Urinary bladder (tissue), 3 donors: ENCODE measurements at regions not wholly inside any gene's neighbourhood (a gene's known extent, or its start where the extent isn't known, plus 50 kb on each side); places are given as distances from the start of the nearest gene placed in this dataset.

Source experiments
- DNase-seq: peaks from one replicate; pipeline ENCODE4 v3.0.0-alpha.2; 2015; ENCODE audit errors: extremely low spot score
- H3K27ac ChIP-seq: one replicate; pipeline ENCODE4 v1.5.1; 2013; ENCODE audit warnings: low read depth, mild to moderate bottlenecking, moderate library complexity
- H3K36me3 ChIP-seq: one replicate; pipeline ENCODE4 v1.6.1; 2013; ENCODE audit warnings: mild to moderate bottlenecking, moderate library complexity; ENCODE audit not compliant: insufficient read depth
- H3K4me1 ChIP-seq: one replicate; pipeline ENCODE4 v1.6.1; 2013; ENCODE audit warnings: mild to moderate bottlenecking, moderate library complexity; ENCODE audit not compliant: insufficient read depth
- H3K4me3 ChIP-seq: one replicate; pipeline ENCODE4 v1.5.1; 2013; ENCODE audit warnings: low read depth, low read length
- WGBS: extraction: QIAGEN DNeasy Blood & Tissue Kit; methylation state at CpG from one replicate; pipeline ENCODE4 v1.1.7; 2013; 5-methylcytosine and 5-hydroxymethylcytosine counted together
- donor health status: healthy with polysubstance abuse.
- donor health status: healthy.

DNA sequence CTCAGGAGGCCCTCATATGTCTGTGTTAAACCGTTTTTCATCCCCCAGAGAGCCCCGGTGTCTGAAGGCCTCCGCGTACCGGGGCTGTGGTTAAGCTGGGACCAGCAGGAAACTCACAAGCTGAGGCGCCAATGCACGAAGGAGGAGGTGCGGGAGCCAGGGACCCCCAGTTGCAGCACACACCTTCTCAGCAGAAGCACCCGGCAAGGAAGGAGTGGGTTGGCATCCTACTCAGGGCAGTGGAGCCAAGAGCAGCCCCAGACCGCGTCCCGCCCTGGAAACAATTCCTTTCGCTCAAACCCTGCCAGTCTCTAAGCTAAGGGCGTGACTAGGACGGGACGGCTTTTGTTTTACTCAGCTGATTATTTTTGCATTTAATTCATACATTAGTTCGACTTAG, 726.9 kb downstream of the BRD1 start:
- H3K4me1 ChIP-seq = no peaks in the 10 kb centered on the region
- H3K4me3 ChIP-seq = no peak overlapping the region
- WGBS = 63% methylated on average over 17 of the region's 17 CpGs
- DNase-seq = no peak
- H3K36me3 ChIP-seq = no peaks in the 10 kb centered on the region
- H3K27ac ChIP-seq = no peak overlapping the region

DNA sequence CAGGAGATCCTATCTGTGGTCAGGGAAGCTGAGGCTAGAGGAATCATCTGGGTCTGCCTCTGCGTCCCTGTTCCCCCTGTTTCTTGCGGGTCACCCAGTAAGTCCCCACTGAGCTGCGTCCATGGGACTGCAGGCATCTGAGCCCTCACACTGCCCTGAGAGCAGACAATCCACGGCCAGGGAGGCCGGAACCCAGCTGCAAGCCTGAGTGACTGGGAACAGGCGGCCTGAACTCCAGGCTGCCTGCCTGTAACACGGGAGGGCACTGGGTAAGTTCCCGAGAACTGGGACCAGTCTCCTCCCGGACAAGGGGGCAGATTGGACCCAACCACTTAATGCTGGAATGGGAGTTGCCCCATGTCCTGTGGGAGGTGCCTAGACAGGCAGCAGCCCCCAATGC, 727.4 kb downstream of the BRD1 start:
- no peak overlapping the region for H3K27ac ChIP-seq
- H3K36me3 ChIP-seq = no peaks in the 10 kb centered on the region
- no peak overlapping the region for H3K4me3 ChIP-seq
- WGBS = 72% methylated on average over 9 of the region's 9 CpGs
- no peaks in the 10 kb centered on the region for H3K4me1 ChIP-seq
- DNase-seq = no peak

DNA sequence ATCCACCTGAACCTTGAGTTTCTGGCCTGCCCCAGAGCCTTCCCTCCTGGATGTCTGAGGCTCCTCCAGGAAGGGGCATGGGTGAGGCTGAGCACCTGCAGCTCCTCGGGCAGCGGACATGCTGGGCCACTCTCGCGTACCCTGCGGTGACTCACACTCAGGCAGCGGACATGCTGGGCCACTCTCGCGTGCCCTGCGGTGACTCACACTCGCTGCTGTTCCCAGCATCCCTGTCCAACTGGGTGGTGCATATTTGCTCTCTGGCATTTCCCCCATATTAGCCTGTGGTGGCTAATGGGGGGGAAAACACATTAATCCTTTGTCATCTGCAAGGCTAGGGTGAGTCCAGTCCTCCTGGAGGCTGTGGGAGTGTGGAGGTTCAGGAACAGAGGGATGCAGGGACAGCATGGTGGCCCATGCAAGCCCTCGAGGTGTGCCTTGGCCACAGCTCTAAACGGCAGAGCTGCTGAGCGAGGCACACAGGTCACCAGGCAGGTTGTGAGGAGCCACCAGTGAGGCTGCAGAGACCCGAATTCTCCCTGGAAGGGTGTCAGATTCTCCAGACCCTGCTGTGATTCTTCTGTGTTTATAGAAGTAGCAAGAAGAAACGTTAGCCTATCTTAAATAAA, 728.1 kb downstream of the BRD1 start:
- Histone ChIP-seq H3K27ac (no peak overlapping the region), H3K4me3 (no peak overlapping the region), H3K4me1 (no peaks in the 10 kb centered on the region), H3K36me3 (no peaks in the 10 kb centered on the region)
- no peak for DNase-seq
- WGBS = 67% methylated on average over 15 of the region's 15 CpGs

DNA sequence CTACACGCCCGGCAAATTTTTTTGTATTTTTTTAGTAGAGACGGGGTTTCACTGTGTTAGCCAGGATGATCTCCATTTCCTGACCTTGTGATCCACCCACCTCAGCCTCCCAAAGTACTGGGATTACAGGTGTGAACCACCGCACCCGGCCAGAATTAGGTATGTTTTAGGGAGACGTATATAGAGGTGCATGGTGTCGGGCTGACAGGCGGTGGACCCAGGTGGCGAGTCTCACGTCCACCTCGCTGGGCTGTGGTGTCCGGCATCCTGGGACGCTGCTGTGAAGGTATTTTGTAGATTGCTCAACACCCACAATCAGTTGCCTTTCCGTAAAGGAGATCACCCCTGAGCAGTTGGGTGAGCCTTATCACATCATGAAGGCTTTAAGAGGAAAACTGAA, 728.6 kb downstream of the BRD1 start:
- no peaks in the 10 kb centered on the region for H3K36me3 ChIP-seq
- no peak for DNase-seq

DNA sequence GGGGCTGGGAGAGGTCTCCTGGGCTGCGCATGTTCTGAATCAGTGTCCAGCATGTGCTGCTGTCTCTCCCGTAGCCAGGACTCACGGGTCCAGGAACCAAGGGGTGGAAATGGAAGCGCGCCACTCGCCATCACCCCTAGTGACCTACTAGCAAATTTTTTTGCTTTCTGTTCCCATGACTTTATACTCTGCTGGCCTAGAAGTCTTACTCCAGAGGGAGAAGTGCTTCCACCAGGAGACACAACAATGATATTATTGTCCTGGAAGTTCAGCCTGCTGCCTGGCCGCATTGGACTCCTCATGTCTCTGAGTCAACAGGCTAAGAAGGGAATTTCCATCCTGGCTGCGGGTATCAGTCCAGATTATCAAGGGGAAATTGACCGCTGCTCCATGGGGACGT, 729.7 kb downstream of the BRD1 start:
- no peak overlapping the region for H3K4me3 ChIP-seq
- WGBS = 82% methylated on average over 10 of the region's 10 CpGs
- no peak overlapping the region for H3K27ac ChIP-seq
- DNase-seq = no peak
- H3K4me1 ChIP-seq = no peaks in the 10 kb centered on the region
- H3K36me3 ChIP-seq = no peaks in the 10 kb centered on the region

More for the DNA sequence above, 728.6 kb downstream of the BRD1 start:
- Histone ChIP-seq H3K4me1 (no peaks in the 10 kb centered on the region), H3K27ac (no peak overlapping the region), H3K4me3 (no peak overlapping the region)
- 88% methylated on average over 14 of the region's 14 CpGs for WGBS

DNA sequence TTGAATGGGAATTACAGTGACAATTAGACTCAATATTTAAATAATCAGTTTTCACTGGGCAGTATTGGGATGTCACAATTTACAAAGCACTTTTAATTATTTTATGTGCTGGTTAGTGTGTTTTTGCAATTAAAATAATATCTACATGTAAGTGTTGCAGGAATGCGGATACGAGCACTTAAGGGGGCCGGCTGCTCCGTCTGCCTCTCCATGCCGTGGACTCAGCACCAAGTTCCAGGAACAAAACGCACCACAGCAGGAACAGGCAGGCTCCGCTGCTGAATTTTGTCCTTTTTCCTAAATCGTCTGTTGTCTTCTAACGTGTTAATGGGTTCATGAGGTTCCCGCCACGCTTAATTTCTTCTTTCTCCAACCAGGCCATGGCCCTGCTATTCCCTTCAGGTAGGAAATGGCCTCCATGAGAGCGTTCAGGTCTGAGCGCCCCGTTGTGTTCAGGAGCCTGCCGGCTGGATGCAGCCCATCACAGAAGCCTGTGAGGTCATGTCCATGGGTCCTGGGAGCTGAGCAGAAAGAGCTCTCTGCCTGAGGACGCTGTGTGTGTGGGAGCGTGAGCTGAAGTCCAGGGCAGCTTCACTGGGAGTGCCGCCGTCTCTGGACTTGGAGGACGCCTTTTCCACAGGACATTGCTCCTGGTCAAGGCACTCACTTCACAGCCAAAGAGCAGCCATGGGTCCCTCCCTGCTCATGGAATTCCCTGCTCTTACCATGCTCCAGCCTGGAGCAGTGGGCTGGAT, 730.3 kb downstream of the BRD1 start:
- no peaks in the 10 kb centered on the region for H3K4me1 ChIP-seq
- 91% methylated on average over 20 of the region's 20 CpGs for WGBS
- no peak for DNase-seq
- no peak overlapping the region for H3K4me3 ChIP-seq
- no peak overlapping the region for H3K27ac ChIP-seq
- no peaks in the 10 kb centered on the region for H3K36me3 ChIP-seq

DNA sequence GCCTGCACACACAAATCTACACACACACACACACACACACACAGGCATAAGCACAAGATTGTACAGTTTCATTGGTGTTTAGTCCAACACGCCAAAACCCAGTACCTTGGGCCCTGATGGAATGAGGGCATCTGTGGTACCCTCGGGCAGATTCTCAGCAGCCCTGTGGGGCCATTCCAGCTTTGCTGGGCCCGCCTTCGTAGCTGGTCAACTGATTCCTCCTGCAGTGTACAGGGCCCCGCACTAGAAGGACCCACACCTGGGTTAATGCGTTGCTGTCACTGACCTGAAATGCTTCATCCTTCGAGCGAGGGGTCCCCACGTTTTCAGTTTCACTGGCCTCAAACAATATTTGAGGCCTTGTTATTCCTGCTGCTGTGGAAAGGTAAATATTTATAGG, 731.2 kb downstream of the BRD1 start:
- Histone ChIP-seq H3K27ac (no peak overlapping the region), H3K4me3 (no peak overlapping the region), H3K36me3 (no peaks in the 10 kb centered on the region), H3K4me1 (no peaks in the 10 kb centered on the region)
- no peak for DNase-seq
- 75% methylated on average over 9 of the region's 9 CpGs for WGBS

DNA sequence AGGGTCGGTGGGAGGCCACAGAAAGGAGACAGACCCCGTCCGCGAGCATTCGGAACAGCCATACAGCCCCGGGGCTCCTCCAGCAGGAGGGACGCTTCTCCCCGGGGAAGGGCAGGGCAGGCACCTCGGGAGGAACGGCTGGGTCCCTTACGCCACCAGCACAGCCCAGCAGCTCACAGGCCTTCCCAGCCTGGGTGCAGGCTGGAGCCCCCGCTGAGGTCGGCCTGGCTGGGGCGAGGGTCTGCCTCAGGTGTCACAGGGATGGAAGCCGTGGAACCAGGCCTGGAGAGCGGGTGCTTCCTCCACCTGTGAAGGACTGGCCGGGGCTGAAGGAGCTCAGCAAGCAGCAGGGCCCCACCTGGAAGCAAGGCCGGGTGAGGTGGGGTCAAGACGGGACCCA, 732.3 kb downstream of the BRD1 start:
- Histone ChIP-seq H3K36me3 (no peaks in the 10 kb centered on the region), H3K4me3 (no peak overlapping the region), H3K4me1 (no peaks in the 10 kb centered on the region), H3K27ac (no peak overlapping the region)
- 81% methylated on average over 19 of the region's 19 CpGs for WGBS
- no peak for DNase-seq

DNA sequence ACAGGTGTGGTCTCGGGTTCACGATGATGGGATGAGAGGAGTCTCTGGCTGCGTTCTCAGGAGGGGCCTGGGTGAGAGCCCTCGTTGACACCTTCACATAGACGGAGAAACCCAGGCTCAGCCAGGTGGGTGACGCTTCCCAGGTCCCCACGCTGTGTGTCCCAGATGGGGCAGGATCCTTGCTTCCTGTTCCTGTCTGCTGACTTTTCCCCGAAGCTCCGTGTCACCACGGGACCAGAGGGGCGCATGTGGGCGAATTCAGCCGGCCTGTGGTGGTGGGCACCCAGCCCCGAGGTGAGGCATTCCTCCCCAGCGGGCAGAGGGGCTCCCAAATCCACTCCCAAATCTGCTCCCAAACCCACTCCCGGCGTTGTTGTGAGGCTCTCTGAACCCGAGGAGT, 732.8 kb downstream of the BRD1 start:
- no peak overlapping the region for H3K4me3 ChIP-seq
- no peak overlapping the region for H3K27ac ChIP-seq
- DNase-seq = no peak
- no peaks in the 10 kb centered on the region for H3K36me3 ChIP-seq
- 79% methylated on average over 18 of the region's 18 CpGs for WGBS
- H3K4me1 ChIP-seq = no peaks in the 10 kb centered on the region

DNA sequence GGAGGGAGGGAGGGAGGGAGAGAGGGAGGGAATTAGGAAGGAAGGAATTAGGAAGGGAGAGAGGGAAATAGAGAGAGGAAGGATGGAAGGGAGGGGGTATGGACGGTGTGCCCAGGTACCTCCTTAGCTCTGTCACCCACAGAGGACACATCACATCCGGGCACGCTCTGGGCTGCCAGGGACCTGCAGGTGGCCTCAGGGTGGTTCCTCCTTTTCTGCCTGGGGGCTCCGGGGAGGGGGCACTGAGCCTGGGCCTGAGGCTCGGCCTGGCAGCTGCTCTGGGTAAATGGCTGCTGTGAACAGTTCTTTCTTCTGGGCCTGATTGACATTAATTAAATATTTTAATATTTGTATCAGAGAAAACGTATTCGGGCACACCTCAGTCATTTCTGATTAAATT, 733.5 kb downstream of the BRD1 start:
- Histone ChIP-seq H3K36me3 (no peaks in the 10 kb centered on the region), H3K4me1 (no peaks in the 10 kb centered on the region), H3K4me3 (no peak overlapping the region), H3K27ac (no peak overlapping the region)
- DNase-seq = no peak
- WGBS = 76% methylated on average over 7 of the region's 7 CpGs

DNA sequence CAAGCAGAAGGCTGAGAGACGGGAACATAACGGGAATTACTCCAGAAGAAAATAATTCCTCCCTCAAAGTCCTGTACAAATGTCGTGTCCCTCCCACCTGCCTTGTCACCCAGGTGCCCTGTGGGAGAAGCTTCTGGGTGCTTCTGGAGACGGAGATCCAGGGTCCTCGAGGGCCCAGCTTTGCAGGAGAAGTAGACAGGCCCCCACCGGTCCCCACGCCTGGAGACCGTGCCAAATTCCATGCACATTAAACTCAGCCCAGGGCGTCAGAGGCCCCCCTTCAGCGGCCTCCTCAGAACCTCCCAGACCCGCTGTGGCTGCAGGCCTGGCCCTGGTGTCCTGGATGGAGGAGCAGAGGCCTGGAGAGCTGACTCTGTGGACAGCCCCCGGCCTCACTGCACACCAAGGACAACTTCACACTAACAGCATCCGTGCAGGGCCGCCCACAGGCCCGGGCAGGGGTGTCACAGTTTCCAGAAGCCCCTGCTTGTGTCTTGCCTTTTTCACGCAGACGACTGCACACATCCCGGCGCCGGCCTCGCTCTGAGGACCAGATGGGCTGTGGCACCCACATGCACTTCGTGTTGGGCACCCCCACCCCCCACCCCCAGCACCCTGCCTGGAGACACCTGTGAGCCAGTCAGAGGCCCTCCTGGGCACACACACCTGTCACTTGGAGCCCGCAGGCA, 734.3 kb downstream of the BRD1 start:
- H3K27ac ChIP-seq = no peak overlapping the region
- H3K4me3 ChIP-seq = no peak overlapping the region
- H3K36me3 ChIP-seq = no peaks in the 10 kb centered on the region
- H3K4me1 ChIP-seq = no peaks in the 10 kb centered on the region
- 70% methylated on average over 23 of the region's 23 CpGs for WGBS
- no peak for DNase-seq

DNA sequence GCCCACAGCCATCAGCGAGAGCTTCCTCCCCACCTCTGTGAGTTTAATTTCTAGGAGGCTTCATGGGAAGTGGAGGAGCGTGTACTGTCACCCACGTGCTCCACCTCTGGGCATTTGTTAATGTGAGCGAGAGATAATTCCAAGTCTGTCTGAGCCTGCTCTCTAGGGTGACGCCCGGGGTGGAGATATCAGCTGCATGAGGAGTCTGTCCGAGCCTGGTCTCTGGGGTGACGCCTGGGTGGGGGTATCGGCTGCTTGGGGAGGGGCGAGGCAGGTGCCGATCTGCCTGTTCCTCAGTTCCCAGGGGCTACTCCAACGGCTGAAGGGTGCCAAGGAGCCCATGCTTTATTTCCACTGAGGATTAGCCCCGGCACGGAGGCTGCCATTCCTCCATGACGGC, 735.0 kb downstream of the BRD1 start:
- no peak for DNase-seq
- Histone ChIP-seq H3K27ac (no peak overlapping the region), H3K36me3 (no peaks in the 10 kb centered on the region), H3K4me3 (no peak overlapping the region), H3K4me1 (no peaks in the 10 kb centered on the region)
- 61% methylated on average over 15 of the region's 15 CpGs for WGBS

DNA sequence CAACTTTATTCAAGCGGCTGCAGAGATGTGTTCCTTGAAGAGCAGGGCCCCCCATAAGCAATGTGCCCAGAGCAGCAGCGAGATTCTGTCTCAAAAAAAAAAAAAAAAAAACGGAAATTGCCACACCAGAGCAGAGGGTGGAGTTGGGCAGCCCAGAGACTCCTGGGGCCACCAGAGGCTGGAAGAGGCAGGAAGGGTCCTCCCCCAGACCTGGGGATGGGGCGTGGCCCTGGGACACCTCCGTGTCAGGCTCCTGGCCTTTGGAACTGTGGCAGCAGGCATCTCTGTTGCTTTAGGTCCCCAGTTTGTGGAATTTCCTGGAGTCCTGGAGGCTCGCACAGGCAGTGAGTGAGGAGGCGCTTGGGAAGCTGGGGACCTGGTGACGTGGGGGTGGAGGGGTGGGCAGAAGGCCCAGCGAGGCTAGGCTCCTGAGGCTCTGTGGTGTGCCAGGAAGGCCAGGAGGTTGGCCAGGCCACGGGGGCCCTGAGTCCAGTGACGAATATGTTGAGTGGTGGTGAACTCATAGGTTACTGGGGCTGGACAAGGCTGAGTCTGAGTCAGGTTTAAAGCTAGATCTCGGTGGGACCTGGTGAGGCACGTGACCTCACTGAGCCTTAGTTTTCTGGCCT, 735.6 kb downstream of the BRD1 start:
- no peak overlapping the region for H3K4me3 ChIP-seq
- WGBS = 65% methylated on average over 13 of the region's 13 CpGs
- H3K36me3 ChIP-seq = no peaks in the 10 kb centered on the region
- H3K27ac ChIP-seq = no peak overlapping the region
- no peaks in the 10 kb centered on the region for H3K4me1 ChIP-seq
- DNase-seq = no peak

DNA sequence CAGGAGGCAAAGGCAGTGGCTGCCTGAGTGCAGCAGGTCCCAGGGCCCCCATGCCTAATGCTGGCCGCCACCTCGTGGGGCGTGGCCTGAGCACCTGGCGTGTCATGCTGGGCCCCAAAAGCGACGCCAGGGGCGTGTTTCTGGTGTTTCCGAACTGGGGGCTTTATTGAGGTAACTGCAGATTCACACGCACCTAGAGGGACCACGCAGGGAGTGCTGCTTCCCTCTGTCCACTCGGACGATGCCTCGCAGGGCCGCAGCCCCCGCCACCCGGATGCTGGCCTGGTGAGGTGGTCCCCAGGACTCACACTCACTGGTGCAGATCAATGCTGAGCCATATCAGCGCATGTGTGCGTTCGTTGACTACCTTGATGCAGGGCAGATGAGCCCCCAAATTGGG, 736.2 kb downstream of the BRD1 start:
- Histone ChIP-seq H3K36me3 (no peaks in the 10 kb centered on the region), H3K27ac (no peak overlapping the region), H3K4me3 (no peak overlapping the region), H3K4me1 (no peaks in the 10 kb centered on the region)
- 89% methylated on average over 19 of the region's 19 CpGs for WGBS
- DNase-seq = no peak
